Fibroblast of pulmonary artery (primary cell): ENCODE measurements at regions not wholly inside any gene's neighbourhood (a gene's known extent, or its start where the extent isn't known, plus 50 kb on each side); places are given as distances from the start of the nearest gene placed in this dataset.

Source experiments
- DNase-seq: peaks from one replicate; pipeline ENCODE4 v3.0.0-alpha.2; 2010; ENCODE audit warnings: low read depth
- H3K4me3 ChIP-seq: replicated peaks from 2 replicates; pipeline ENCODE4 v1.5.1; 2011; ENCODE audit warnings: low read depth, mild to moderate bottlenecking, control low read depth, low read length, moderate library complexity
- TF ChIP-seq, protein P1 (sequence below): IDR thresholded peaks from 2 replicates; pipeline ENCODE4 v1.5.1; 2011; ENCODE audit warnings: mild to moderate bottlenecking, control low read depth, low read length, inconsistent platforms; ENCODE audit errors: missing control alignments

DNA sequence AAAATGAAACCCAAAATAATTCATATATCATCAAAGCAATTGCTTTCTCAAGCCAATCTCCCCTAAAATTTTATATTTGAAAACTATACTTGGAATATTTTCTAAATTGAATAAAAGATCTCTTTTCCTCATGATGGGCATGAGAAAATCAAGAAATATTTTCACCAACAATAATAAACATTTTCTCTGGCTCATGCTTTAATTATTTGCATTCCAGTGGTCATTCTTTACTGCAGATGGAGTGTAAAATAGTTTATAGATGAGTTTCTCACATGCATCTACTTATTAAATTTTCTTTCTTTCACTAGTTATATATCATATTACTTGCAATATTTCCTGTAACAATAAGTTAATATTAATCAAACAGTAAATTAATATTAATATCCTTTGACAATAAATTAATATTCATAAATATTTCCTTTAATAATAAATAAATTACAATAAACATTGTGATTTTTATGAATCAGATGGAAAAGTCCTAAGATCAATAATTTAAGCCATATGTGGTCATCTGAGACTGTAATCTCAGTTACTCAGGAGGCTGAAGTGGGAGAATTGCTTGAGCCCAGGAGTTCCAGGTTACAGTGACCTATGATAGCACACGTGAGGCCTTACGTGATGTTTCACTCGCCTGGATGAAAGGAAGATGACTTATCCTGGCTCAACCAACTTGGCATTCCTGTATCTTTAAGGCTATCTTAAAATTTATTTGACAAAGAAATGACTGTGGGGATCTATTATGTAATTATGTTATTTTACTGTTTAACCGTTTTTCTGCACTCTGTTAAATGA lies 958.8 kb downstream of the ZPLD1 start:
- H3K4me3 ChIP-seq: no peak overlapping the region
- DNase-seq: no peak
- TF ChIP-seq, protein P1, sequence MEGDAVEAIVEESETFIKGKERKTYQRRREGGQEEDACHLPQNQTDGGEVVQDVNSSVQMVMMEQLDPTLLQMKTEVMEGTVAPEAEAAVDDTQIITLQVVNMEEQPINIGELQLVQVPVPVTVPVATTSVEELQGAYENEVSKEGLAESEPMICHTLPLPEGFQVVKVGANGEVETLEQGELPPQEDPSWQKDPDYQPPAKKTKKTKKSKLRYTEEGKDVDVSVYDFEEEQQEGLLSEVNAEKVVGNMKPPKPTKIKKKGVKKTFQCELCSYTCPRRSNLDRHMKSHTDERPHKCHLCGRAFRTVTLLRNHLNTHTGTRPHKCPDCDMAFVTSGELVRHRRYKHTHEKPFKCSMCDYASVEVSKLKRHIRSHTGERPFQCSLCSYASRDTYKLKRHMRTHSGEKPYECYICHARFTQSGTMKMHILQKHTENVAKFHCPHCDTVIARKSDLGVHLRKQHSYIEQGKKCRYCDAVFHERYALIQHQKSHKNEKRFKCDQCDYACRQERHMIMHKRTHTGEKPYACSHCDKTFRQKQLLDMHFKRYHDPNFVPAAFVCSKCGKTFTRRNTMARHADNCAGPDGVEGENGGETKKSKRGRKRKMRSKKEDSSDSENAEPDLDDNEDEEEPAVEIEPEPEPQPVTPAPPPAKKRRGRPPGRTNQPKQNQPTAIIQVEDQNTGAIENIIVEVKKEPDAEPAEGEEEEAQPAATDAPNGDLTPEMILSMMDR: no peak

DNA sequence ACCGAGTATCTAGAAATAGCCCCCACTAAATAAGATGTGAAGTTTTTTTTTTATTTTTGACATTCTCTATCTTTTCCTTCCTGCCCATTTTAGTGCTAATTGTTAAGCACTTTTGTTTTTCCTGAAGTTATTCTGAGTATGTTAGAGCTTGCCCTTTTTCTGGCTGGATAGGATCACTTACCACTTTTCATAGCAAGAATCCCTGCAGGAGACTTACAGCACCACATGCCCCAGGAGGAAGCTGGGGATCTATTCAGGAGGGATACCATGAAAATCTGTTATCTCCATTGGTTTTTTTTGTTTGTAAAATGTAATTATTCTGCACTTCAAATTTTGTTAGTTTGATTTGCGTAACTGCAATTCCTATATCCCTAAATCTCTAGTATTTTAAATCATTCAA lies 968.4 kb downstream of the ZPLD1 start:
- no peak overlapping the region for H3K4me3 ChIP-seq
- no peak for DNase-seq
- TF ChIP-seq, protein P1: no peak

DNA sequence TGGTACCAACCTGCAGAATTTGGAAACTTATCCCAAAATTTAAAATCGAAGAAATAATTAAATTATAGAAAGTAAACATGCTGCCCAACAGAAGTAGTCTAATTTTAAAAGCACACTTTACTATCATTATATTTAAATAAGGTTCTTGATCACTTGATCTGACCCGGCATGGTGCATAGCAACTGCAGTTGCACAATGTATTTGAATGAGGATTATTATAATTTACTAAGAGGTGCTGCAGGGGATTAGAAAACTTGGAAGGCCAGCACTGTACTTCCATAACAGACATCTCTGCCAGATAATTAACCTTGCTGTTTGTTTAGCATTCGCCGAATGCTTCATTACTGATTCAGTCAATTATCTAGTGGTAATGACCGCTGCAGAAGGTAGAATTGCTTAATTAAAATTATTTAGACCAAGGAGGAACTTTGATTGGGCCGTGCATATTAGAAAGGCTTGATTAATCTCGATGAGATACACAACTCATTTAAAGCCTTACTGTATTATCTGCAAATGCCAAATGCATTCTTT lies 971.6 kb downstream of the ZPLD1 start:
- H3K4me3 ChIP-seq: no peak overlapping the region

DNA sequence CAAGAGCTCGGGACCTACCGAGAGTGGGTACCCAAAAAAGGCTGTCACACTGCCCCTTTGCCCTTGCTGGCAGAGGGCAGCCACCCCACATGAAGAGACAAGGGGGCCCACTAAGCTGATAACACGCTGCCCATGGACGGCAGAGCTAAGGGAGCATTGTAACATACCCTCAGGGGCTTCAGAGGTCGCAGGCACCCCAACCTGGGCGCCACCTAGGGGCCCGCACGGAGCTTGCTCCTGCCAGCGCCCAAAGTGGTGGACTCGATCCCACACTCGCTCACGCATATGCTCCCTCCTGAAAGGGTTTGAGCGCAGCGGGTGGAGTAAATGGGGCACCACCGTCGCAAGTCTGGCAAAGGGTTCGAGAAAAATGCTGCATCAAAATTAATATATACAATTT lies 975.4 kb downstream of the ZPLD1 start:
- DNase-seq: no peak
- H3K4me3 ChIP-seq: no peak overlapping the region
- TF ChIP-seq, protein P1: no peak

More for the DNA sequence above, 971.6 kb downstream of the ZPLD1 start:
- DNase-seq: no peak
- TF ChIP-seq, protein P1: no peak

DNA sequence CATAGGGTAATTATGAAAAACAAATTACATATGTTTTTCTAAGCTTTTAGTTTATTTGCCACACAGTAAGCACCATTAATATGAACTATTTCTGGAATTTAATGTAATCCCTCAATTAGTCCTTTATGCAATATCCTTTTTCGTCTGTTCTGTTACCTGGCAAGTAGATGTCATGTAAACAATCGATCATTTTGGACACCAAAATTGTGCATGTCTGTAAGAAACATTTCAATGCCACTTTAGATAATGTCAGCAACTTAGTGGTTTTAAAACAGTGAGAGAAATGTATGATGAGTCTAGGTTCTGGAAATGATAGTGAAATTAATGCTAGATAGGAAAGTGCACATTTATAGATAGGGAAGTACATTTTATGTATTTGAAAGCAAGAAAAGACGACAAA lies 986.6 kb downstream of the ZPLD1 start:
- no peak overlapping the region for H3K4me3 ChIP-seq
- no peak for DNase-seq
- TF ChIP-seq, protein P1: no peak

DNA sequence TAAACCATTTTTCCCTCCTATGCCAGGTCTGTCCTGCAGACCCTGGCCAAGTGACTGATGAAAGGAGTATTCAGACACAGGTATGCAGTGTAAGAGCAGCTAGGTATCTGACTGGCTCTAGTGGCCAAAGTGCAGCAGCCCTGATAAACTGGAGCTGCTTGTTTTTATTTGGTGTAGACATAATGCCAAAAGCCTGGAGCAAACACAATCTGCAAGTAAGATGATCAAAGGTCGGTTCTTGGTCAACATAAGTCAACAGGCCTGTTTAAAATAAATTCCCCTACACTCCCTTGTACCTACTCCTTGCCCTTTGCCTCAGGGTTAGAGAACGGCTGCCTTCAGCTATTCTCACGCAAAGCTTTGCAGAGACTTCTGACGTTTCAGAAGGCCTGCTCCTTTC lies 1003.1 kb downstream of the ZPLD1 start:
- TF ChIP-seq, protein P1: no peak
- H3K4me3 ChIP-seq: no peak overlapping the region
- DNase-seq: no peak
